Loucy (cell line): ENCODE measurements at regions not wholly inside any gene's neighbourhood (a gene's known extent, or its start where the extent isn't known, plus 50 kb on each side); places are given as distances from the start of the nearest gene placed in this dataset.

Experiments
- H2AFZ ChIP-seq: fragments of 200-600 bp; sonication (generic); 2 replicates; pipeline ENCODE4 v1.6.0; 2016; ENCODE audit warnings: antibody characterized with exemption, mild to moderate bottlenecking, low read length, moderate library complexity
- H3F3A ChIP-seq: fragments of 200-600 bp; 2 replicates; pipeline ENCODE4 v1.6.0; 2016; ENCODE audit warnings: antibody characterized with exemption, low read depth, mild to moderate bottlenecking
- H3K27me3 ChIP-seq: fragments of 200-600 bp; sonication (generic); 2 replicates; pipeline ENCODE4 v1.6.1; 2014; ENCODE audit warnings: low read length, mild to moderate bottlenecking; ENCODE audit not compliant: insufficient read depth, poor library complexity, severe bottlenecking
- H3K36me3 ChIP-seq: fragments of 200-600 bp; sonication (generic); 2 replicates; pipeline ENCODE4 v1.6.1; 2016; ENCODE audit warnings: low read length; ENCODE audit not compliant: insufficient read depth
- H3K4me1 ChIP-seq: fragments of 200-600 bp; sonication (generic); 2 replicates; pipeline ENCODE4 v1.5.1; 2014; ENCODE audit warnings: low read length, mild to moderate bottlenecking; ENCODE audit not compliant: insufficient read depth, poor library complexity, severe bottlenecking
- H3K4me2 ChIP-seq: fragments of 200-600 bp; sonication (generic); 2 replicates; pipeline ENCODE4 v1.6.0; 2014; ENCODE audit warnings: antibody characterized with exemption, low read length, low read depth, mild to moderate bottlenecking; ENCODE audit not compliant: poor library complexity, severe bottlenecking
- H3K4me3 ChIP-seq: fragments of 200-600 bp; sonication (generic); 2 replicates; pipeline ENCODE4 v1.5.1; 2014; ENCODE audit warnings: low read length, mild to moderate bottlenecking, mixed read lengths; ENCODE audit not compliant: poor library complexity, severe bottlenecking
- H3K79me2 ChIP-seq: fragments of 200-600 bp; sonication (generic); 2 replicates; pipeline ENCODE4 v1.6.1; 2014; ENCODE audit warnings: low read length; ENCODE audit not compliant: insufficient read depth
- H3K9ac ChIP-seq: fragments of 200-600 bp; sonication (generic); 2 replicates; pipeline ENCODE4 v1.6.0; 2014; ENCODE audit warnings: mild to moderate bottlenecking, low read depth, low read length, moderate library complexity; ENCODE audit not compliant: poor library complexity, severe bottlenecking
- H3K9me2 ChIP-seq: fragments of 200-600 bp; sonication (generic); replicated peaks from 2 replicates; pipeline ENCODE4 v1.6.1; 2016; ENCODE audit warnings: low read depth, low read length, mixed read lengths
- H3K9me3 ChIP-seq: fragments of 200-600 bp; sonication (generic); 2 replicates; pipeline ENCODE4 v1.6.1; 2014; ENCODE audit warnings: mild to moderate bottlenecking, antibody characterized with exemption, low read length, low read depth; ENCODE audit not compliant: insufficient read depth
- H4K20me1 ChIP-seq: fragments of 200-600 bp; sonication (generic); 2 replicates; pipeline ENCODE4 v1.6.0; 2014; ENCODE audit warnings: antibody characterized with exemption, low read length, mild to moderate bottlenecking; ENCODE audit not compliant: insufficient read depth, poor library complexity, severe bottlenecking
- CTCF ChIP-seq: fragments of 200-600 bp; sonication (generic); conservative IDR thresholded peaks from 2 replicates; pipeline ENCODE4 v1.5.1; 2014; ENCODE audit warnings: mild to moderate bottlenecking, antibody characterized with exemption, low read length
- EZH2phosphoT487 ChIP-seq: fragments of 200-600 bp; IDR thresholded peaks from 2 replicates; pipeline ENCODE4 v1.6.1; 2018; ENCODE audit warnings: antibody characterized with exemption, mild to moderate bottlenecking, moderate library complexity, borderline replicate concordance

- Histone ChIP-seq H2AFZ (no peak overlapping the region), H3K27me3 (no peaks in the 10 kb centered on the region), H3K36me3 (no peaks in the 10 kb centered on the region), H3K4me2 (no peak overlapping the region), H3K9me3 (no peaks in the 10 kb centered on the region), H3K79me2 (no peaks in the 10 kb centered on the region), H3K9ac (no peak overlapping the region), H3K4me1 (no peaks in the 10 kb centered on the region), H3K4me3 (no peak overlapping the region), H3F3A (no peaks in the 10 kb centered on the region), H3K9me2 (no peaks in the 10 kb centered on the region), H4K20me1 (no peaks in the 10 kb centered on the region)
- TF ChIP-seq CTCF = no peak
- no peak for TF ChIP-seq EZH2phosphoT487
Measured at GRCh38 chr13:74466020-74466419, 331.8 kb upstream of the KLF12 start.

GRCh38 chr13:74465271-74465670 is 331.1 kb upstream of the KLF12 start:
- Histone ChIP-seq H3K4me3 (no peak overlapping the region), H2AFZ (no peak overlapping the region), H4K20me1 (no peaks in the 10 kb centered on the region), H3K27me3 (no peaks in the 10 kb centered on the region), H3K9me2 (no peaks in the 10 kb centered on the region), H3K9ac (no peak overlapping the region), H3F3A (no peaks in the 10 kb centered on the region), H3K79me2 (no peaks in the 10 kb centered on the region), H3K36me3 (no peaks in the 10 kb centered on the region), H3K4me2 (no peak overlapping the region), H3K4me1 (no peaks in the 10 kb centered on the region), H3K9me3 (no peaks in the 10 kb centered on the region)
- TF ChIP-seq EZH2phosphoT487 = no peak
- no peak for TF ChIP-seq CTCF

- H3K36me3 ChIP-seq = no peaks in the 10 kb centered on the region
- no peak overlapping the region for H2AFZ ChIP-seq
- H3K4me3 ChIP-seq = no peak overlapping the region
- TF ChIP-seq CTCF (no peak), EZH2phosphoT487 (no peak)
- H3K4me1 ChIP-seq = no peaks in the 10 kb centered on the region
- no peaks in the 10 kb centered on the region for H3K27me3 ChIP-seq
- H3K9ac ChIP-seq = no peak overlapping the region
- no peaks in the 10 kb centered on the region for H3K9me3 ChIP-seq
- H3K4me2 ChIP-seq = no peak overlapping the region
- H3K79me2 ChIP-seq = no peaks in the 10 kb centered on the region
- H4K20me1 ChIP-seq = no peaks in the 10 kb centered on the region
- H3K9me2 ChIP-seq = no peaks in the 10 kb centered on the region
- no peaks in the 10 kb centered on the region for H3F3A ChIP-seq
Measured at GRCh38 chr13:74464670-74465069, 330.5 kb upstream of the KLF12 start.
